ENCODE measurements at regions not wholly inside any gene's neighbourhood (a gene's known extent, or its start where the extent isn't known, plus 50 kb on each side); places are given as distances from the start of the nearest gene placed in this dataset.

GRCh38 chr6:33959661-33960344, 156.0 kb upstream of the MLN start:
- Histone ChIP-seq H3K4me3 (ENCODE audit: extremely low read depth, insufficient read depth, low read length, poor library complexity, severe bottlenecking) (no peak overlapping the region), H3K9me3 (ENCODE audit: control insufficient read depth, low read length) (no peaks in the 10 kb centered on the region), H3K27ac (ENCODE audit: low read depth, low read length, severe bottlenecking) (no peak overlapping the region), H3K4me1 (ENCODE audit: control insufficient read depth, insufficient read depth, low read length, poor library complexity, severe bottlenecking) (peaks cover 7% of the 10 kb centered on the region), H3K36me3 (ENCODE audit: control insufficient read depth, insufficient read depth, low read length) (no peaks in the 10 kb centered on the region)
- WGBS, 2 experiments (ENCODE audit: insufficient coverage in 2 of 2), result 91 to 94% methylated on average over 3 to 5 of the region's 8 CpGs

- Histone ChIP-seq H3K9me3 (ENCODE audit: control insufficient read depth, low read length) (no peaks in the 10 kb centered on the region), H3K27ac (ENCODE audit: low read depth, low read length, severe bottlenecking) (no peak overlapping the region), H3K4me3 (ENCODE audit: extremely low read depth, insufficient read depth, low read length, poor library complexity, severe bottlenecking) (no peak overlapping the region), H3K4me1 (ENCODE audit: control insufficient read depth, insufficient read depth, low read length, poor library complexity, severe bottlenecking) (peaks cover 7% of the 10 kb centered on the region), H3K36me3 (ENCODE audit: control insufficient read depth, insufficient read depth, low read length) (no peaks in the 10 kb centered on the region)
- WGBS, 2 experiments (ENCODE audit: insufficient coverage in 2 of 2), result 88 to 100% methylated on average over 1 of the region's 2 CpGs
These were observed 155.5 kb upstream of the MLN start for GRCh38 chr6:33959329-33959651.

GRCh38 chr6:33958526-33959328, 154.9 kb upstream of the MLN start:
- Histone ChIP-seq H3K4me1 (ENCODE audit: control insufficient read depth, insufficient read depth, low read length, poor library complexity, severe bottlenecking) (peaks cover 7% of the 10 kb centered on the region), H3K36me3 (ENCODE audit: control insufficient read depth, insufficient read depth, low read length) (no peaks in the 10 kb centered on the region), H3K9me3 (ENCODE audit: control insufficient read depth, low read length) (no peaks in the 10 kb centered on the region), H3K27ac (ENCODE audit: low read depth, low read length, severe bottlenecking) (no peak overlapping the region), H3K4me3 (ENCODE audit: extremely low read depth, insufficient read depth, low read length, poor library complexity, severe bottlenecking) (no peak overlapping the region)
- 58 to 72% methylated on average over 9 to 10 of the region's 14 CpGs for WGBS, 2 experiments (ENCODE audit: insufficient coverage in 2 of 2)

- Histone ChIP-seq H3K4me1 (ENCODE audit: control insufficient read depth, insufficient read depth, low read length, poor library complexity, severe bottlenecking) (peaks cover 7% of the 10 kb centered on the region), H3K9me3 (ENCODE audit: control insufficient read depth, low read length) (no peaks in the 10 kb centered on the region), H3K36me3 (ENCODE audit: control insufficient read depth, insufficient read depth, low read length) (no peaks in the 10 kb centered on the region), H3K27ac (ENCODE audit: low read depth, low read length, severe bottlenecking) (no peak overlapping the region), H3K4me3 (ENCODE audit: extremely low read depth, insufficient read depth, low read length, poor library complexity, severe bottlenecking) (no peak overlapping the region)
- WGBS, 2 experiments (ENCODE audit: insufficient coverage in 2 of 2), result 59 to 63% methylated on average over 10 to 11 of the region's 12 CpGs
These were observed 154.2 kb upstream of the MLN start for GRCh38 chr6:33957892-33958525.

GRCh38 chr6:33957131-33957891, 153.5 kb upstream of the MLN start:
- Histone ChIP-seq H3K36me3 (ENCODE audit: control insufficient read depth, insufficient read depth, low read length) (no peaks in the 10 kb centered on the region), H3K27ac (ENCODE audit: low read depth, low read length, severe bottlenecking) (no peak overlapping the region), H3K4me1 (ENCODE audit: control insufficient read depth, insufficient read depth, low read length, poor library complexity, severe bottlenecking) (peaks cover 3% of the 10 kb centered on the region), H3K9me3 (ENCODE audit: control insufficient read depth, low read length) (no peaks in the 10 kb centered on the region), H3K4me3 (ENCODE audit: extremely low read depth, insufficient read depth, low read length, poor library complexity, severe bottlenecking) (no peak overlapping the region)
- WGBS, 2 experiments (ENCODE audit: insufficient coverage in 2 of 2), result 90 to 91% methylated on average over 5 to 6 of the region's 12 CpGs

GRCh38 chr6:33956206-33956605, 152.4 kb upstream of the MLN start:
- Histone ChIP-seq H3K27ac (ENCODE audit: low read depth, low read length, severe bottlenecking) (no peak overlapping the region), H3K36me3 (ENCODE audit: control insufficient read depth, insufficient read depth, low read length) (no peaks in the 10 kb centered on the region), H3K4me1 (ENCODE audit: control insufficient read depth, insufficient read depth, low read length, poor library complexity, severe bottlenecking) (no peaks in the 10 kb centered on the region), H3K4me3 (ENCODE audit: extremely low read depth, insufficient read depth, low read length, poor library complexity, severe bottlenecking) (no peak overlapping the region), H3K9me3 (ENCODE audit: control insufficient read depth, low read length) (no peaks in the 10 kb centered on the region)
- WGBS, 2 experiments (ENCODE audit: insufficient coverage in 2 of 2), result 88 to 91% methylated on average over 10 to 13 of the region's 13 CpGs

- Histone ChIP-seq H3K4me1 (ENCODE audit: control insufficient read depth, insufficient read depth, low read length, poor library complexity, severe bottlenecking) (no peaks in the 10 kb centered on the region), H3K27ac (ENCODE audit: low read depth, low read length, severe bottlenecking) (no peak overlapping the region), H3K9me3 (ENCODE audit: control insufficient read depth, low read length) (no peaks in the 10 kb centered on the region), H3K36me3 (ENCODE audit: control insufficient read depth, insufficient read depth, low read length) (no peaks in the 10 kb centered on the region), H3K4me3 (ENCODE audit: extremely low read depth, insufficient read depth, low read length, poor library complexity, severe bottlenecking) (no peak overlapping the region)
- WGBS, 2 experiments (ENCODE audit: insufficient coverage in 2 of 2), result 88 to 92% methylated on average over 3 to 6 of the region's 6 CpGs
These were observed 151.8 kb upstream of the MLN start for GRCh38 chr6:33955566-33955965.

GRCh38 chr6:33954453-33954852, 150.7 kb upstream of the MLN start:
- Histone ChIP-seq H3K27ac (ENCODE audit: low read depth, low read length, severe bottlenecking) (no peak overlapping the region), H3K4me3 (ENCODE audit: extremely low read depth, insufficient read depth, low read length, poor library complexity, severe bottlenecking) (no peak overlapping the region), H3K4me1 (ENCODE audit: control insufficient read depth, insufficient read depth, low read length, poor library complexity, severe bottlenecking) (no peaks in the 10 kb centered on the region), H3K9me3 (ENCODE audit: control insufficient read depth, low read length) (no peaks in the 10 kb centered on the region), H3K36me3 (ENCODE audit: control insufficient read depth, insufficient read depth, low read length) (no peaks in the 10 kb centered on the region)
- WGBS, 2 experiments (ENCODE audit: insufficient coverage in 2 of 2), result 67 to 72% methylated on average over 2 to 3 of the region's 3 CpGs

GRCh38 chr6:33953171-33953570, 149.4 kb upstream of the MLN start:
- no peaks in the 10 kb centered on the region for H3K36me3 ChIP-seq (ENCODE audit: control insufficient read depth, insufficient read depth, low read length)
- no peak overlapping the region for H3K4me3 ChIP-seq (ENCODE audit: extremely low read depth, insufficient read depth, low read length, poor library complexity, severe bottlenecking)
- no peaks in the 10 kb centered on the region for H3K9me3 ChIP-seq (ENCODE audit: control insufficient read depth, low read length)
- H3K27ac ChIP-seq (ENCODE audit: low read depth, low read length, severe bottlenecking), result no peak overlapping the region
- 100% methylated on average over 1 of the region's 3 CpGs for WGBS, 2 experiments (ENCODE audit: insufficient coverage in 2 of 2)
- H3K4me1 ChIP-seq (ENCODE audit: control insufficient read depth, insufficient read depth, low read length, poor library complexity, severe bottlenecking), result no peaks in the 10 kb centered on the region

- 87 to 98% methylated on average over 4 of the region's 4 CpGs for WGBS, 2 experiments (ENCODE audit: insufficient coverage in 2 of 2)
These were observed 148.2 kb upstream of the MLN start for GRCh38 chr6:33952016-33952415.

More at GRCh38 chr6:33952016-33952415, 148.2 kb upstream of the MLN start:
- Histone ChIP-seq H3K9me3 (ENCODE audit: control insufficient read depth, low read length) (no peaks in the 10 kb centered on the region), H3K36me3 (ENCODE audit: control insufficient read depth, insufficient read depth, low read length) (no peaks in the 10 kb centered on the region), H3K27ac (ENCODE audit: low read depth, low read length, severe bottlenecking) (no peak overlapping the region), H3K4me3 (ENCODE audit: extremely low read depth, insufficient read depth, low read length, poor library complexity, severe bottlenecking) (no peak overlapping the region), H3K4me1 (ENCODE audit: control insufficient read depth, insufficient read depth, low read length, poor library complexity, severe bottlenecking) (no peaks in the 10 kb centered on the region)

All from mesodermal cell (in vitro differentiated cells).